ENCODE measurements at regions not wholly inside any gene's neighbourhood (a gene's known extent, or its start where the extent isn't known, plus 50 kb on each side); places are given as distances from the start of the nearest gene placed in this dataset.

DNA sequence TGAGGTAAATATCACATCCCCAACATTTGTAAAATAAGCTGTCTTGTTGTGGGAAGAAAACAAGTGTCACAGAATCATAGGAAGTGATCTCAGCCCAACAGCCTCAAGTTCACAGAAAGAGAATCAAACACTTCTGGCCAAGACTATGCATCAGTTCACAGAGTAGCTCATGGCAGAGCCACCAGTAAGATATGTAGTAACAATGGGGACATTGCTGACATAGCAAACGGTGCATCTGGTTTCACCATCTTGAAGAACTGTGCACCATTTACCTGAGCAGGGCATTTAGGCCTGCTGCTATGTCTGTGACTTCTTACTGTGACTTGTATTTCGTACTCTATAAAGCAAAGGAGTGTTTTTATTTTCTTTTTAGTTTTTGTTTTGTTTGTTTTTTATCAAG lies 585.3 kb upstream of the FAT3 start:
- H3K4me1 ChIP-seq (ENCODE audit: control insufficient read depth, insufficient read depth, low read length), result no peaks in the 10 kb centered on the region
- H3K9me3 ChIP-seq (ENCODE audit: control insufficient read depth, insufficient read depth, low read depth, low read length), result no peaks in the 10 kb centered on the region
- no peak overlapping the region for H3K27ac ChIP-seq (ENCODE audit: extremely low read depth, low read depth, low read length)
- TF ChIP-seq ZNF335 (tag by site-specific recombination; conservative IDR thresholded peaks at IDR 0.05) (no peak), GLI4 (tag by site-specific recombination; IDR thresholded peaks at IDR 0.05) (no peak)
- ChIA-PET POLR2A (no interaction called here), CTCF (no interaction called here)
- no peaks in the 10 kb centered on the region for H3K36me3 ChIP-seq (ENCODE audit: control insufficient read depth in 2 of 2, insufficient read depth in 1 of 2, low read length in 2 of 2)
- H3K4me3 ChIP-seq (ENCODE audit: low read depth, low read length), result no peak overlapping the region

DNA sequence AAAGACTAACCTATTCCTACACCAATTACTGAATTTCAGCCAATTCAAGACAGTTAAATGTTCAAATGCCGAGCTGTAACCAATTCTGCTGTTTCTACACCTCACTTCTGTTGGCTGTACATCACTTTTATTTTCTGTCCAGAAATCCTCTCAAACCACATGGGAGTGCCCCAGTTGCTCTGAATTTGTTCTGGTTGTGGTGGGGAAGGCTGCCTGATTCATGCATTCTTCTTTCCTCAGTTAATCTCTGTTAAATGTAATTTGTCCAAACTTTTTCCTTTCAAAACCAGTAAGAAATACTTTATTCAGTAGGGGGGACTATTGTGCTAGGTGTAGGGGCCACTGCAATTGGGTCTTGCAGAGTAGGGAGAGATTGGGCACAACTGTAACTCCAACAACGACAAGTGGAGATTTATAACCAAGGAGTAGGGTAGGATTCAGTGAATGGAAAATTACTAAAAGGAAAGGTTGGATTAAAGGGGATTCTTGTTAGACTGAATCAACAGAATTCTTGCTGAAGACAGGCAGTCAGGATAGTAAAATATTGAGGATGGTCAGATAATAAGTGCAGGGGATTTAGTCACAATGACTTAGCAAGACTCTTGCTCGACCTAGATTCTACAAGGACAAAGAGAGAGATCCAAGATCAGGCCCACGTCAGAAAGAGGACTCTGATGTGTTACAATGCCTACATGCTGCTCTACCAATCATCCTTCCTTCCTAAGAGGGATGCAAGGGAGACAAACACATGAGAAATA lies 593.5 kb upstream of the FAT3 start:
- TF ChIP-seq, protein P1, sequence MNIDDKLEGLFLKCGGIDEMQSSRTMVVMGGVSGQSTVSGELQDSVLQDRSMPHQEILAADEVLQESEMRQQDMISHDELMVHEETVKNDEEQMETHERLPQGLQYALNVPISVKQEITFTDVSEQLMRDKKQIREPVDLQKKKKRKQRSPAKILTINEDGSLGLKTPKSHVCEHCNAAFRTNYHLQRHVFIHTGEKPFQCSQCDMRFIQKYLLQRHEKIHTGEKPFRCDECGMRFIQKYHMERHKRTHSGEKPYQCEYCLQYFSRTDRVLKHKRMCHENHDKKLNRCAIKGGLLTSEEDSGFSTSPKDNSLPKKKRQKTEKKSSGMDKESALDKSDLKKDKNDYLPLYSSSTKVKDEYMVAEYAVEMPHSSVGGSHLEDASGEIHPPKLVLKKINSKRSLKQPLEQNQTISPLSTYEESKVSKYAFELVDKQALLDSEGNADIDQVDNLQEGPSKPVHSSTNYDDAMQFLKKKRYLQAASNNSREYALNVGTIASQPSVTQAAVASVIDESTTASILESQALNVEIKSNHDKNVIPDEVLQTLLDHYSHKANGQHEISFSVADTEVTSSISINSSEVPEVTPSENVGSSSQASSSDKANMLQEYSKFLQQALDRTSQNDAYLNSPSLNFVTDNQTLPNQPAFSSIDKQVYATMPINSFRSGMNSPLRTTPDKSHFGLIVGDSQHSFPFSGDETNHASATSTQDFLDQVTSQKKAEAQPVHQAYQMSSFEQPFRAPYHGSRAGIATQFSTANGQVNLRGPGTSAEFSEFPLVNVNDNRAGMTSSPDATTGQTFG (tag by site-specific recombination; IDR thresholded peaks at IDR 0.05; ENCODE audit: borderline replicate concordance), result no peak
- TF ChIP-seq ZSCAN23 (tag by site-specific recombination; IDR thresholded peaks at IDR 0.05) (no peak), ZNF211 (tag by site-specific recombination; IDR thresholded peaks at IDR 0.05; ENCODE audit: low read depth) (no peak), ZNF311 (tag by site-specific recombination; IDR thresholded peaks at IDR 0.05; ENCODE audit: borderline replicate concordance) (no peak), ZNF623 (tag by site-specific recombination; IDR thresholded peaks at IDR 0.05) (no peak), ZNF155 (tag by site-specific recombination; IDR thresholded peaks at IDR 0.05) (no peak), ZFP3 (tag by site-specific recombination; IDR thresholded peaks at IDR 0.05; ENCODE audit: low read depth) (no peak)
- TF ChIP-seq, protein P2, sequence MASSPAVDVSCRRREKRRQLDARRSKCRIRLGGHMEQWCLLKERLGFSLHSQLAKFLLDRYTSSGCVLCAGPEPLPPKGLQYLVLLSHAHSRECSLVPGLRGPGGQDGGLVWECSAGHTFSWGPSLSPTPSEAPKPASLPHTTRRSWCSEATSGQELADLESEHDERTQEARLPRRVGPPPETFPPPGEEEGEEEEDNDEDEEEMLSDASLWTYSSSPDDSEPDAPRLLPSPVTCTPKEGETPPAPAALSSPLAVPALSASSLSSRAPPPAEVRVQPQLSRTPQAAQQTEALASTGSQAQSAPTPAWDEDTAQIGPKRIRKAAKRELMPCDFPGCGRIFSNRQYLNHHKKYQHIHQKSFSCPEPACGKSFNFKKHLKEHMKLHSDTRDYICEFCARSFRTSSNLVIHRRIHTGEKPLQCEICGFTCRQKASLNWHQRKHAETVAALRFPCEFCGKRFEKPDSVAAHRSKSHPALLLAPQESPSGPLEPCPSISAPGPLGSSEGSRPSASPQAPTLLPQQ (tag by site-specific recombination; IDR thresholded peaks at IDR 0.05), result no peak
- TF ChIP-seq, protein P3, sequence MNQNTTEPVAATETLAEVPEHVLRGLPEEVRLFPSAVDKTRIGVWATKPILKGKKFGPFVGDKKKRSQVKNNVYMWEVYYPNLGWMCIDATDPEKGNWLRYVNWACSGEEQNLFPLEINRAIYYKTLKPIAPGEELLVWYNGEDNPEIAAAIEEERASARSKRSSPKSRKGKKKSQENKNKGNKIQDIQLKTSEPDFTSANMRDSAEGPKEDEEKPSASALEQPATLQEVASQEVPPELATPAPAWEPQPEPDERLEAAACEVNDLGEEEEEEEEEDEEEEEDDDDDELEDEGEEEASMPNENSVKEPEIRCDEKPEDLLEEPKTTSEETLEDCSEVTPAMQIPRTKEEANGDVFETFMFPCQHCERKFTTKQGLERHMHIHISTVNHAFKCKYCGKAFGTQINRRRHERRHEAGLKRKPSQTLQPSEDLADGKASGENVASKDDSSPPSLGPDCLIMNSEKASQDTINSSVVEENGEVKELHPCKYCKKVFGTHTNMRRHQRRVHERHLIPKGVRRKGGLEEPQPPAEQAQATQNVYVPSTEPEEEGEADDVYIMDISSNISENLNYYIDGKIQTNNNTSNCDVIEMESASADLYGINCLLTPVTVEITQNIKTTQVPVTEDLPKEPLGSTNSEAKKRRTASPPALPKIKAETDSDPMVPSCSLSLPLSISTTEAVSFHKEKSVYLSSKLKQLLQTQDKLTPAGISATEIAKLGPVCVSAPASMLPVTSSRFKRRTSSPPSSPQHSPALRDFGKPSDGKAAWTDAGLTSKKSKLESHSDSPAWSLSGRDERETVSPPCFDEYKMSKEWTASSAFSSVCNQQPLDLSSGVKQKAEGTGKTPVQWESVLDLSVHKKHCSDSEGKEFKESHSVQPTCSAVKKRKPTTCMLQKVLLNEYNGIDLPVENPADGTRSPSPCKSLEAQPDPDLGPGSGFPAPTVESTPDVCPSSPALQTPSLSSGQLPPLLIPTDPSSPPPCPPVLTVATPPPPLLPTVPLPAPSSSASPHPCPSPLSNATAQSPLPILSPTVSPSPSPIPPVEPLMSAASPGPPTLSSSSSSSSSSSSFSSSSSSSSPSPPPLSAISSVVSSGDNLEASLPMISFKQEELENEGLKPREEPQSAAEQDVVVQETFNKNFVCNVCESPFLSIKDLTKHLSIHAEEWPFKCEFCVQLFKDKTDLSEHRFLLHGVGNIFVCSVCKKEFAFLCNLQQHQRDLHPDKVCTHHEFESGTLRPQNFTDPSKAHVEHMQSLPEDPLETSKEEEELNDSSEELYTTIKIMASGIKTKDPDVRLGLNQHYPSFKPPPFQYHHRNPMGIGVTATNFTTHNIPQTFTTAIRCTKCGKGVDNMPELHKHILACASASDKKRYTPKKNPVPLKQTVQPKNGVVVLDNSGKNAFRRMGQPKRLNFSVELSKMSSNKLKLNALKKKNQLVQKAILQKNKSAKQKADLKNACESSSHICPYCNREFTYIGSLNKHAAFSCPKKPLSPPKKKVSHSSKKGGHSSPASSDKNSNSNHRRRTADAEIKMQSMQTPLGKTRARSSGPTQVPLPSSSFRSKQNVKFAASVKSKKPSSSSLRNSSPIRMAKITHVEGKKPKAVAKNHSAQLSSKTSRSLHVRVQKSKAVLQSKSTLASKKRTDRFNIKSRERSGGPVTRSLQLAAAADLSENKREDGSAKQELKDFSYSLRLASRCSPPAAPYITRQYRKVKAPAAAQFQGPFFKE (tag by site-specific recombination; IDR thresholded peaks at IDR 0.05; ENCODE audit: borderline replicate concordance), result no peak
- no peaks in the 10 kb centered on the region for H3K9me3 ChIP-seq (ENCODE audit: control insufficient read depth, insufficient read depth, low read depth, low read length)
- no peak overlapping the region for H3K27ac ChIP-seq (ENCODE audit: extremely low read depth, low read depth, low read length)
- H3K4me3 ChIP-seq (ENCODE audit: low read depth, low read length), result no peak overlapping the region
- ChIA-PET CTCF (interaction anchor here (0.8 kb wide), 1 partner anchor 33 kb away, joined by 3 read pairs; no protein-coding TSS in a partner anchor), POLR2A (no interaction called here)
- H3K4me1 ChIP-seq (ENCODE audit: control insufficient read depth, insufficient read depth, low read length), result no peaks in the 10 kb centered on the region
- no peaks in the 10 kb centered on the region for H3K36me3 ChIP-seq (ENCODE audit: control insufficient read depth in 2 of 2, insufficient read depth in 1 of 2, low read length in 2 of 2)
